Mesothelial cell of epicardium (in vitro differentiated cells): ENCODE measurements at regions not wholly inside any gene's neighbourhood (a gene's known extent, or its start where the extent isn't known, plus 50 kb on each side); places are given as distances from the start of the nearest gene placed in this dataset.

Source experiments
- DNase-seq, 2 experiments: peaks; one replicate each; pipeline ENCODE4 v3.0.0; 2021; ENCODE audit warnings: low spot score in 2 of 2; ENCODE audit not compliant: unreplicated experiment in 2 of 2
- H3K27ac Mint-ChIP-seq: 2 replicates; pipeline ENCODE4 v1.8.0; 2021; ENCODE audit warnings: mixed read lengths
- H3K27me3 Mint-ChIP-seq: 2 replicates; pipeline ENCODE4 v1.8.0; 2021; ENCODE audit warnings: low read depth, mixed read lengths
- H3K36me3 Mint-ChIP-seq: 2 replicates; pipeline ENCODE4 v1.8.0; 2021; ENCODE audit warnings: mixed read lengths
- H3K4me1 Mint-ChIP-seq: 2 replicates; pipeline ENCODE4 v1.8.0; 2021; ENCODE audit warnings: mixed read lengths
- H3K4me3 Mint-ChIP-seq: 2 replicates; pipeline ENCODE4 v1.8.0; 2021; ENCODE audit warnings: mild to moderate bottlenecking, moderate library complexity, mixed read lengths
- H3K9me3 Mint-ChIP-seq: 2 replicates; pipeline ENCODE4 v1.8.0; 2021; ENCODE audit warnings: mixed read lengths
- TF ChIP-seq, protein P1 (sequence below): fragments of 200-600 bp; sonication (generic); IDR thresholded peaks from one replicate; pipeline ENCODE4 v1.5.0; 2021; ENCODE audit warnings: antibody characterized with exemption; ENCODE audit not compliant: unreplicated experiment

DNA sequence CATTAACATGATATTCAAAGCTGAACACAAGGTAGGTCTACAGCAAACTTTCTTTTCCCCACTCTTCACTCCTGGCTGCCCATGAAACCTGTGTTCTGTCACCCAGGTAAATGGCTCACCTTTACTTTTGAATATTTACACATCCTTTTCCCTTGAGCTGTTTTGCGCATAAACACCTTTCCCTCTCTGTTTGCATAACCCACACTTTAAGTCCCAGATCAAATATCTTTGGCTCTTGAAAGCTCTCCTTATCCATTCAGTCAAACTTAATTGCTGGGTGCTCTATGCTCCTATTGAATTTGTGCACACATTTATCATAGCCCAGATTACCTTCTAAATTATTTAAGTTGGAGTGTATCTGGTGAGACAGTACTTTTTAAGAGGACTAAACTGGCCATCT is 51.7 kb upstream of the ATP8A1 start:
- Mint-ChIP-seq H3K27me3 (no peaks in the 10 kb centered on the region), H3K4me3 (no peak overlapping the region), H3K4me1 (peaks cover 19% of the 10 kb centered on the region), H3K27ac (no peak overlapping the region), H3K36me3 (no peaks in the 10 kb centered on the region), H3K9me3 (no peaks in the 10 kb centered on the region)
- DNase-seq, result no peak
- TF ChIP-seq, protein P1, sequence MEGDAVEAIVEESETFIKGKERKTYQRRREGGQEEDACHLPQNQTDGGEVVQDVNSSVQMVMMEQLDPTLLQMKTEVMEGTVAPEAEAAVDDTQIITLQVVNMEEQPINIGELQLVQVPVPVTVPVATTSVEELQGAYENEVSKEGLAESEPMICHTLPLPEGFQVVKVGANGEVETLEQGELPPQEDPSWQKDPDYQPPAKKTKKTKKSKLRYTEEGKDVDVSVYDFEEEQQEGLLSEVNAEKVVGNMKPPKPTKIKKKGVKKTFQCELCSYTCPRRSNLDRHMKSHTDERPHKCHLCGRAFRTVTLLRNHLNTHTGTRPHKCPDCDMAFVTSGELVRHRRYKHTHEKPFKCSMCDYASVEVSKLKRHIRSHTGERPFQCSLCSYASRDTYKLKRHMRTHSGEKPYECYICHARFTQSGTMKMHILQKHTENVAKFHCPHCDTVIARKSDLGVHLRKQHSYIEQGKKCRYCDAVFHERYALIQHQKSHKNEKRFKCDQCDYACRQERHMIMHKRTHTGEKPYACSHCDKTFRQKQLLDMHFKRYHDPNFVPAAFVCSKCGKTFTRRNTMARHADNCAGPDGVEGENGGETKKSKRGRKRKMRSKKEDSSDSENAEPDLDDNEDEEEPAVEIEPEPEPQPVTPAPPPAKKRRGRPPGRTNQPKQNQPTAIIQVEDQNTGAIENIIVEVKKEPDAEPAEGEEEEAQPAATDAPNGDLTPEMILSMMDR, result no peak
